Mesenchymal stem cell (in vitro differentiated cells and primary cell): ENCODE measurements at regions not wholly inside any gene's neighbourhood (a gene's known extent, or its start where the extent isn't known, plus 50 kb on each side); places are given as distances from the start of the nearest gene placed in this dataset.

Experiments
- DNase-seq: peaks from one replicate; pipeline ENCODE4 v3.0.0-alpha.2; 2013
- H2AFZ ChIP-seq: one replicate; pipeline ENCODE4 v1.6.1; 2013; ENCODE audit warnings: low read depth, mild to moderate bottlenecking, control low read depth, inconsistent platforms, low read length, moderate library complexity
- H2AK5ac ChIP-seq: 2 replicates; pipeline ENCODE4 v1.6.1; 2013; ENCODE audit warnings: low read length, moderate library complexity, mild to moderate bottlenecking, inconsistent platforms; ENCODE audit not compliant: severe bottlenecking
- H2BK120ac ChIP-seq: one replicate; pipeline ENCODE4 v1.6.1; 2013; ENCODE audit warnings: low read depth, mild to moderate bottlenecking, inconsistent platforms, low read length, moderate library complexity
- H2BK12ac ChIP-seq, 2 experiments: one replicate each; pipeline ENCODE4 v1.6.1; 2013; ENCODE audit warnings: inconsistent platforms in 2 of 2, low read length in 2 of 2, mild to moderate bottlenecking in 2 of 2, moderate library complexity in 2 of 2, control low read depth in 1 of 2
- H2BK15ac ChIP-seq: one replicate; pipeline ENCODE4 v1.6.1; 2013; ENCODE audit warnings: mild to moderate bottlenecking, low read depth, inconsistent platforms; ENCODE audit not compliant: poor library complexity, severe bottlenecking
- H2BK5ac ChIP-seq: 2 replicates; pipeline ENCODE4 v1.6.1; 2013; ENCODE audit warnings: low read depth, mild to moderate bottlenecking, low read length, control low read depth, inconsistent platforms; ENCODE audit not compliant: poor library complexity, severe bottlenecking
- H3K14ac ChIP-seq, 2 experiments: one replicate each; pipeline ENCODE4 v1.6.1; 2013; ENCODE audit warnings: inconsistent platforms in 2 of 2, low read length in 2 of 2, control low read depth in 1 of 2, mild to moderate bottlenecking in 1 of 2, moderate library complexity in 1 of 2
- H3K18ac ChIP-seq, 2 experiments: one replicate each; pipeline ENCODE4 v1.6.1; 2013; ENCODE audit warnings: inconsistent platforms in 2 of 2, low read length in 2 of 2, control low read depth in 1 of 2, low read depth in 1 of 2, mild to moderate bottlenecking in 1 of 2
- H3K23ac ChIP-seq, 2 experiments: one replicate each; pipeline ENCODE4 v1.6.1; 2013; ENCODE audit warnings: inconsistent platforms in 2 of 2, low read length in 2 of 2, mild to moderate bottlenecking in 2 of 2, moderate library complexity in 2 of 2, control low read depth in 1 of 2
- H3K27ac ChIP-seq: 2 replicates; pipeline ENCODE4 v1.5.1; 2013; ENCODE audit warnings: mild to moderate bottlenecking, moderate library complexity, low read length, control low read depth, inconsistent platforms; ENCODE audit not compliant: poor library complexity, severe bottlenecking
- H3K27me3 ChIP-seq, 2 experiments: 2 replicates each; pipeline versions ENCODE4 v1.6.1 to v1.7.0; 2013; ENCODE audit warnings: low read length in 2 of 2, mild to moderate bottlenecking in 2 of 2, moderate library complexity in 2 of 2, control low read depth in 1 of 2, inconsistent platforms in 1 of 2; ENCODE audit not compliant: control insufficient read depth in 1 of 2, insufficient read depth in 1 of 2
- H3K36me3 ChIP-seq, 2 experiments: 2 replicates each; pipeline versions ENCODE4 v1.6.1 to v1.7.0; 2013; ENCODE audit warnings: low read length in 2 of 2, control low read depth in 1 of 2, inconsistent platforms in 1 of 2, low read depth in 1 of 2, mild to moderate bottlenecking in 1 of 2; ENCODE audit not compliant: insufficient read depth in 2 of 2, control insufficient read depth in 1 of 2
- H3K4ac ChIP-seq, 2 experiments: one replicate each; pipeline ENCODE4 v1.6.1; 2013; ENCODE audit warnings: inconsistent platforms in 2 of 2, low read length in 2 of 2, mild to moderate bottlenecking in 2 of 2, moderate library complexity in 2 of 2, control low read depth in 1 of 2, low read depth in 1 of 2
- H3K4me1 ChIP-seq: 2 replicates; pipeline ENCODE4 v1.6.1; 2013; ENCODE audit warnings: low read depth, low read length, control low read depth; ENCODE audit not compliant: control insufficient read depth, insufficient read depth
- H3K4me2 ChIP-seq: 2 replicates; pipeline ENCODE4 v1.6.1; 2013; ENCODE audit warnings: low read length, mild to moderate bottlenecking, inconsistent platforms; ENCODE audit not compliant: poor library complexity, severe bottlenecking
- H3K4me3 ChIP-seq, 2 experiments: 2 replicates each; pipeline versions ENCODE4 v1.5.1 to v1.7.0; 2013; ENCODE audit warnings: low read length in 2 of 2, mild to moderate bottlenecking in 2 of 2, control low read depth in 1 of 2, low read depth in 1 of 2; ENCODE audit not compliant: insufficient read depth in 1 of 2
- H3K79me1 ChIP-seq: replicated peaks from 2 replicates; pipeline ENCODE4 v1.6.1; 2013; ENCODE audit warnings: mild to moderate bottlenecking, control low read depth, low read length, inconsistent platforms; ENCODE audit not compliant: poor library complexity, severe bottlenecking
- H3K9ac ChIP-seq: 2 replicates; pipeline ENCODE4 v1.7.0; 2013; ENCODE audit warnings: mild to moderate bottlenecking, low read length, moderate library complexity
- H3K9me3 ChIP-seq: 2 replicates; pipeline ENCODE4 v1.7.0; 2013; ENCODE audit warnings: mild to moderate bottlenecking, low read length; ENCODE audit not compliant: control insufficient read depth
- H4K8ac ChIP-seq: one replicate; pipeline ENCODE4 v1.6.1; 2013; ENCODE audit warnings: inconsistent platforms, mild to moderate bottlenecking, low read length, moderate library complexity
- H4K91ac ChIP-seq: one replicate; pipeline ENCODE4 v1.6.1; 2013; ENCODE audit warnings: mild to moderate bottlenecking, low read length, inconsistent platforms
- WGBS: methylation state at CpG from one replicate; pipeline ENCODE4 v1.1.7; 2013; ENCODE audit warnings: mixed read lengths; 5-methylcytosine and 5-hydroxymethylcytosine counted together

DNA sequence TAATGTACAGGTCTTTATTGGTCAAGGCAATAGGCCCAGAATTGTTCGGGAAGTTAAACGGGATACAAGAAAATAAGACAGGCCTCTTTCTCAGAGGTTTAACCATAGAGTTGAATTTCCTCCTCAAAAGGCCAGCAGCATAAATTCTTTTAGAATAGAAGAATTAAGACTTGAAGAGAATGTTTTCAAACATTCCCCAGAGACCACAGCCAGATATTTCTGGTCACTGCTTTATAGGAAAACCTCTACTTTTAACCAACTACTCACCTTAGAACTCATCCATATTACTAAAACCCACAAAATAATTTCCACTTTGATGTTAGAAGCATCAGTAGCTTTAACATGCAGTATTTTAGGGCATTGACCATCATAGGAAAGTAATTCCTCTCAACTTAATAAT is 317.9 kb downstream of the RAB28 start:
- 100% methylated on average over 2 of the region's 2 CpGs for WGBS
- DNase-seq = no peak

DNA sequence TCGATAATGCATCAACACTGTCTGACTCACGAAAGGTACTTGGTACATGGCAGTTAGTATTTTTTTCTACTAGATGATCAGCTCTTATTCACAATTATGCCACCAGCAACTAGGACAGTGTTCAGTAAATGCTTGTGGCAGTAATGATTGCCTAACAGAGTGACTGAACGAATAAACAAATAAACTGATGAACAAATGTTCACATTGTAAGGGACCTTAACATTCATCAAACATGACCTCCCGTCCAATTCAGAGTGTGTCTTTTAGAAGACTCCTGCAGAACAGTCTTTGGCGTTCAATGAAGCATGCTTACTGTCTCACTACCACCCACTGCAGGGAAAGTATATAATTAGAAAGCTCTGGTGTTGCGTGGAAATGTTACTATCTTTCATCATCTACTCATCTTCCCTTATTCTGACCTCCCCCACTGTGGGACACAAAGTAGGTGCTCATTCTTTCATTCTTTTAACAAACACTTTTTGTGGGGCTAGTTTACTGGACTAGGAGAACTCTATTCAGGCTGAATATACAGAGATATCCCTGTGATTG is 319.3 kb downstream of the RAB28 start:
- Histone ChIP-seq H4K8ac (no peak overlapping the region), H2BK5ac (no peak overlapping the region), H3K23ac (no peak overlapping the region), H3K4me1 (no peaks in the 10 kb centered on the region), H3K14ac (no peak overlapping the region), H3K9ac (no peak overlapping the region), H3K79me1 (no peaks in the 10 kb centered on the region), H3K9me3 (no peaks in the 10 kb centered on the region), H3K4me3 (no peak overlapping the region), H4K91ac (no peak overlapping the region), H2AFZ (no peak overlapping the region), H3K36me3 (no peaks in the 10 kb centered on the region), H3K27ac (no peak overlapping the region), H2BK12ac (no peak overlapping the region), H2BK120ac (no peak overlapping the region), H3K4me2 (no peak overlapping the region), H3K18ac (no peak overlapping the region), H3K27me3 (no peaks in the 10 kb centered on the region), H2AK5ac (no peak overlapping the region), H2BK15ac (no peak overlapping the region), H3K4ac (no peak overlapping the region)
- WGBS = 100% methylated on average over 1 of the region's 6 CpGs
- DNase-seq = no peak

More for the DNA sequence above, 317.9 kb downstream of the RAB28 start:
- Histone ChIP-seq H2BK15ac (no peak overlapping the region), H3K4me3 (no peak overlapping the region), H2BK5ac (no peak overlapping the region), H3K27me3 (no peaks in the 10 kb centered on the region), H2BK120ac (no peak overlapping the region), H4K91ac (no peak overlapping the region), H2BK12ac (no peak overlapping the region), H3K9me3 (no peaks in the 10 kb centered on the region), H2AK5ac (no peak overlapping the region), H3K18ac (no peak overlapping the region), H3K79me1 (no peaks in the 10 kb centered on the region), H3K4me2 (no peak overlapping the region), H3K27ac (no peak overlapping the region), H3K36me3 (no peaks in the 10 kb centered on the region), H3K14ac (no peak overlapping the region), H3K9ac (no peak overlapping the region), H3K23ac (no peak overlapping the region), H4K8ac (no peak overlapping the region), H3K4ac (no peak overlapping the region), H3K4me1 (no peaks in the 10 kb centered on the region), H2AFZ (no peak overlapping the region)

DNA sequence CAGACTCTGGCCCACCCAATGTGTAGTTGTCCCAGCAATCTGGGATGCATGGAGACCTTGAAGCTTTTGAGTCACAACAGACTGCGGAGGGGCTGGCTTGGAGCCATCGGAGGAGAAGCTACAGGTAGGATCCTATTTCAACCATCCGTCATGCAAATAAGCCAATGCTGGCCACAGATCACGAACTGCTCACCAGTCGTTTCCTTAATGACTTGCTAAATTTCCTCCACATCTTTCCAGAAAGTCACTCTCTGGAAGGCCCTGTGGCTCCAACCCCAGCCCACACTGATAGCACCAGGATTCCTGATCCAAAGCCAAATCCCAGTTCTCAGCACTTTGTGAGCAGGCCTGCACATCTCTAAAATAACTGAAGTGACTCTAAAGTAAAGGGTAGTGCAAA is 321.3 kb downstream of the RAB28 start:
- no peak overlapping the region for H3K23ac ChIP-seq

DNA sequence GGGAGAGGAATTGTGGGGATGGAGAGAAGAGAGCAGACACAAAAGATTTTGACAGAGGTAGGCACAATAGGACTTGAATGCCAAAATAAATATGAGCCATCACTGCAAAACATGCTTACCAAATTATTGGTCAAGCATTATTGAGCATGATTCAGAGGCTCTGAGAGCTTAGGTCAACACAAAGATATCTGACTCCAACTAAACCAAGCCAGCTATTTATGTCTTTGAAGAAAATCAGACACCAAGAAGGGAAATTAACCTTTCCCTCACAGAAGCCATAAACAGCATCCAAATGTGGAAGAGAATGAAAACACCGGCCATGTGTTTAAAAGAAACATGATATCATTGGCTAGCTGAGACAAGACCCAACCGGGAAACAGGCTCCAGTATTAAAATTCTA is 323.2 kb downstream of the RAB28 start:
- no peak overlapping the region for H4K8ac ChIP-seq
- H2BK15ac ChIP-seq = no peak overlapping the region
- no CpG with 5 or more reads among the region's 2 CpGs for WGBS
- no peaks in the 10 kb centered on the region for H3K27me3 ChIP-seq
- no peak overlapping the region for H3K14ac ChIP-seq
- no peaks in the 10 kb centered on the region for H3K9me3 ChIP-seq
- no peak overlapping the region for H3K4me2 ChIP-seq
- no peak overlapping the region for H3K27ac ChIP-seq
- no peak overlapping the region for H2BK5ac ChIP-seq
- no peak overlapping the region for H3K23ac ChIP-seq
- no peak overlapping the region for H3K4ac ChIP-seq
- no peak overlapping the region for H4K91ac ChIP-seq
- H2AK5ac ChIP-seq = no peak overlapping the region
- DNase-seq = no peak
- no peaks in the 10 kb centered on the region for H3K79me1 ChIP-seq
- H2BK12ac ChIP-seq = no peak overlapping the region
- no peak overlapping the region for H2BK120ac ChIP-seq
- no peaks in the 10 kb centered on the region for H3K36me3 ChIP-seq
- no peak overlapping the region for H3K4me3 ChIP-seq
- peak overlapping the region; percentile 13 for H3K9ac ChIP-seq
- no peak overlapping the region for H3K18ac ChIP-seq
- H3K4me1 ChIP-seq = no peaks in the 10 kb centered on the region
- H2AFZ ChIP-seq = no peak overlapping the region

More for the DNA sequence above, 321.3 kb downstream of the RAB28 start:
- H3K4ac ChIP-seq = no peak overlapping the region
- no peak overlapping the region for H3K14ac ChIP-seq
- H3K27ac ChIP-seq = no peak overlapping the region
- no peak overlapping the region for H3K4me3 ChIP-seq
- no peak overlapping the region for H2AK5ac ChIP-seq
- no peak overlapping the region for H3K4me2 ChIP-seq
- H3K27me3 ChIP-seq = no peaks in the 10 kb centered on the region
- H2BK15ac ChIP-seq = no peak overlapping the region
- no peak overlapping the region for H3K9ac ChIP-seq
- H4K91ac ChIP-seq = no peak overlapping the region
- no peak overlapping the region for H2BK120ac ChIP-seq
- no peaks in the 10 kb centered on the region for H3K36me3 ChIP-seq
- 83% methylated on average over 5 of the region's 5 CpGs for WGBS
- H2AFZ ChIP-seq = no peak overlapping the region
- no peaks in the 10 kb centered on the region for H3K9me3 ChIP-seq
- DNase-seq = no peak
- H3K79me1 ChIP-seq = no peaks in the 10 kb centered on the region
- no peak overlapping the region for H4K8ac ChIP-seq
- H2BK5ac ChIP-seq = no peak overlapping the region
- H2BK12ac ChIP-seq = no peak overlapping the region
- H3K18ac ChIP-seq = no peak overlapping the region
- no peaks in the 10 kb centered on the region for H3K4me1 ChIP-seq
